ENCODE measurements at regions not wholly inside any gene's neighbourhood (a gene's known extent, or its start where the extent isn't known, plus 50 kb on each side); places are given as distances from the start of the nearest gene placed in this dataset.

DNA sequence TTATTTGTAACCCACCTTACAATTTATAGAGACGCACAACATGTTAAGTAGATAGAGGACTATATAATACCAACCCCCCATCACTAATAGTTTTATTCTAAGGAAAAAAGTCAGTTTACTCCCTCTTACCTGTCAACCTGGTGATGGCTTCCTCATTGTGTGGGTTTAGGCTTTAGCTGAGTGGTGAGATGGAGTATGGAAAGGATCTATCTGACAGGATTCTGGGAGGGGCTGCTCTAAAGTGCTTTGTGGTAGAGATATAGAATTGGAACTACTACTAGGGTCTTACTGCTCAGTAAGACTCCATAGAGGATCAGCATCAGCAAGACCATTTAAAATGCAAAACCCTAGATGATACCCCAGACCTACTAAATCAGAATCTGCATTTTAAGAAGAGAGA is 82.1 kb upstream of the IFNE start:
- DNase-seq (ENCODE audit: low spot score), result no peak

DNA sequence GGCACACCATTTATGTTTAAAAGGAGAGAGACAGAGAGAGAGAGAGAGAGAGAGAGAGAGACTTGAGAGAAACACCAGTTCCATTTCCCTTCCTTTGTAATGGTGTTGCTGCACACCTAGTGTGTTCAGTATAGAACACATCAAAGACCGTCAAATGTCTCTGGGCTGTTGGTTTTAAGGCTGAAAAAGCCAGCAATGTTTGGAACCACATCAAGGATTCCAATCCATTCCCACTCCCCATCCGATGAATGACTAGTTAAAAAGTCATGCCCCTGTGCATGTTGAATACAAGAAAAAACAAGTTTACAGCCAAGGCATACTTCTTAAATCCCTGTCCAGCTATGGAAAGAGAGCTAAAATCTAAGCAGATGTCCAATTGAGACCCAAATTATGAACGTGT is 83.0 kb upstream of the IFNE start:
- DNase-seq (ENCODE audit: low spot score), result no peak

DNA sequence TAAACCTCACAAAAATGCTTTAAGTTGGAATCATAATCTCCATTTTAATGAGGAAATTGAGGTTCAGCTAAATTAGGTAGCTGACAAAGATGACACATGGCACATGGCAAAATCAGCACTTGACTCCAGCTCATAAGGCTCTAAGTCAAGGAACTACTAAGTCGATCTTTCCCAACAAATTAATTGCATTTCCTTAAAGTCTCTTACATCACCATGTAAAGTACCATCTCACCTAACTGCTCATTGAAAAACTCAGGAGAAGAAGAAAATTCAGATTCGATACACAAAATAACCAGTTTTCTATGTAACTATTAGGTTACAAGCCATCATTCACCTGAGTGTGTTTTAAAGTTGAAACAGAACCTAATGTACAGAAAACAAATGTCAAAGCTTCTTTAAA is 85.8 kb upstream of the IFNE start:
- no peak for DNase-seq (ENCODE audit: low spot score)

DNA sequence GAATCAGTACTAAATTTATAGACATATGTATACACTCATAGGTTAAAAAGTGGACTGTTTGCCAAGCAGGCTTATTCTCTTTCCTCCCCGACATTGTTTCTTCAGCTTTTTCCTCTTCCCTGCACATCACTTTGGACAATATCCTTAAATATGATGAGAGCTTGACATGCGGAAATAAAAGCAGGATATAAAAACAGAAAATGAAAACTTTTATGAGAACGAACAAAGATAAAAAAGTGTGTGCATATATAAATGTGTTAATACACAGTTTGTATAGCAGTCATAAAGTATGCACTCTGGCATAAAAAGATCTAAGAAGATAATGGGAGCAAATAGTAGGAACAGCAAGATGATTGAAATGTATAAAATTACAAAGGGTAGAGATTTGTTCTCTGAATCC is 86.4 kb upstream of the IFNE start:
- DNase-seq (ENCODE audit: low spot score), result no peak

DNA sequence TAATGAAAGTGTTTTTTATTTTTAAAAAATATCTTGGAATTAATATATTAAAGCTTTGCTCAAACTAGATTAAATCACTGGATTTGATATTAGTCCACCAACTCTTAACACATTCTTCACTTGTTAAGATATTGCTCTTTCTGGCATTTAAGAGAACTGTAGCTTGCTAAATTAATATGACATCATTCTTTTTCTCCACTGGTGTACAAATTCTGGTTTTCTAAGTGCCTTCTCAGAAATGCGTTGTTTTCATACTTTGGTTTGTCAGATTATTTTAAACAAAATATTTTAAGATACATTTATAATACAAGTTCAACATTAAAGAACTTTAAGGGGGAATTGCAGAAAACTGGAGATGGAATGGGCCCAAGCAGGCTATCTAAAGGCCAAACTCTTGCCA is 87.6 kb upstream of the IFNE start:
- no peak for DNase-seq (ENCODE audit: low spot score)

DNA sequence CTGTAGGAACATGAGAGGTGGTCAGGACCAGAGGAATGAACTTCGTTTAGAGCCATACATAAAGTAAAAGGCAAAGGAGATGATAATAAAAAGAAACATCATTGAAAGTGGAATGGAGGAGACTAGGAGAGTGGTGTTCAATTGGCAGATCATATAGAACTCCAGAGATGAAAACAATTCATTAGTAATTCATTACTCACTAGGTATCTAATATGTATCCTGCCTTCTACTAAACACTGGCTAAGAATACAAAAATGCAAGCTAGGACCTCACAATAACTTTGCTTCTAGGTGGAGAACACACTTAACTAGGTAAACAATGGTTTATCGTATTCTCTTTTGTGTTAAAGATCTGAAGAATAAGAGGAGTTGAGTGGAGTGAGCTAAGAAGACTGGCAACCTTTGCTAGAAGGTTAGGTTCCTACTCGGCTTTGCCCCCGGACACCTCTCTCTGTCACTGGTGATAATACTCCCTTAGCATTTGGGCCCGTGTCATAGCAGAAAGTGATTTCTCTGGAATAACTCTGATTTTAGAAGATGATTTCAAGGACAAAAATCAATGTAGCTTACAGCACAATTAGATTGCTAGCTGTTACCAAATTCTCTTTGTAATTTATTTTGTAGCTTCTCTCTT is 88.6 kb upstream of the IFNE start:
- DNase-seq (ENCODE audit: low spot score), result no peak

DNA sequence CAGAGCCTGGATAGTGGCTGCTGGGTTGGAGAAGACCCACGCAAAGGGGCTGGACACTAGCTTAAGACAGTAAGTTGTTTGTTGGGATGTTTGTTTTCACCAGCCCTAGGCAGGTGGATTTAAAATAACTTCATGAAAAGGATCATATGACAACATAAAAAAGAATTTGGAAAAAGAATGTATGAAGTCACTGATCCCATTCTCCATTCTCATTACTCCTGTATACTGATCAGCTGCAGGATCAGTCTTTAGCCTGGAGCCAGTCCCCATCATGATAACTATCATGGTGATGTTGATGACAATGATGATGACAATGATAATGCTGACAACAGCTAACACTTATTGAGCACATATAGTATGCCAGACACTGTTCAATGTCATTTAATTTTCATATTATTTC is 92.1 kb upstream of the IFNE start:
- DNase-seq (ENCODE audit: low spot score), result no peak

DNA sequence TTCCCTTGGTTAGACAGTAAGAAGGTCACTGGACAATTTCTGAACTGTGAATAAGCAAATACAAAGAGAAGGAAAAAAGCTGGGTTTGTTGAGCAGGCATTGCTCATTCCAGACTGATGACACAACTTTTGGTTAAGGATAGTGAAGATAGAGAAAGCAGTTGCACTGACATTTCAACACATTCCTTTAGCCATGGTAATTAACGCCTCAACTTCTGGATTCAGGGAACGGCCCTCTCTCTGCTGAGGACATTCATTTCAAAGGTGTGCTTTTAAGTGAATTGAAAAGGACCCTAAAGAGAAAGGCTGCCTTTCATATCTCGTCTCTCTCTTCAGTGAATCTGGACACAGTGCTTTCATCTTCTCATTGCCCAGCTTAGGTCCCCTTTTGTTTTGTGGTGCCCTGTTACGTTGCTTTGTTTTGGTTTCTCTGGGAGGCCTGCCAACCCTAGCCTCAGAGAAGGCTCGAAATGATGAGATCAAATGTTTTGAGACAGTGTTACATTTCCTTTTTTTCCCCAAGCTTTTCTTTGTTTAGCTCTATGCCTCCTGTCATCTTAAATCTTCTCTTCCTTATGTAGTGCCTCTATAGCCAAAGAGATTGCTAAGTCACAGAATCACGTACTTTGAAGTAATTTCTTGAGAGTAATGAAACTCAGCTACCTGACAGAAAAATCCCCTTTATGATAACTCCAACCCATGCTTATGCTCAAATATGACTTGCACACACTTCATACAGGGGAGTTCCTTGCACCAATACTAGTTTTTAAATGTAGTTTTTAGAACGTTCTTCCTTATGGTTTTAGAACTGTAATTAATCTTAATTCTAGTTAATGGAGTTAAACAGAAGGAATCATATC is 94.4 kb upstream of the IFNE start:
- DNase-seq (ENCODE audit: low spot score), result no peak

DNA sequence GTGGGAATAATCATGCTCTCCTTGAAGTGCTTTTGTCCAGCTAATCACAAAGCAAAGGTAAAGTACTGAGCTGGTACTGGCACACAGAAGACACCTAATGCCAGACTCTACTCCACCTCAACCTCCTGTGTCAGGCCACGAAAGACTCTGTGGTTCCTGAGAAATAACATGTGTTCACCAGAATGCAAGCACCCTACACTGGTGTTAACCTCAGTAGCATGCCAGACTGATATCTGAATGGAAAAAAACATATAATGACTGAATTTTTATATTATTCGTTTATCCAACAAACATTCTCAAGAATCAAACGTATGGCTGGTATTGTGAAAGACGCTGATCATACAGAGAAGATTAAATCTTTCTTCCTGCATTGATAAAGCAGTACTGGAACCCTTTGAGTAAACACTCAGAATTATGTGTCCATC is 97.1 kb upstream of the IFNE start:
- no peak for DNase-seq (ENCODE audit: low spot score)

DNA sequence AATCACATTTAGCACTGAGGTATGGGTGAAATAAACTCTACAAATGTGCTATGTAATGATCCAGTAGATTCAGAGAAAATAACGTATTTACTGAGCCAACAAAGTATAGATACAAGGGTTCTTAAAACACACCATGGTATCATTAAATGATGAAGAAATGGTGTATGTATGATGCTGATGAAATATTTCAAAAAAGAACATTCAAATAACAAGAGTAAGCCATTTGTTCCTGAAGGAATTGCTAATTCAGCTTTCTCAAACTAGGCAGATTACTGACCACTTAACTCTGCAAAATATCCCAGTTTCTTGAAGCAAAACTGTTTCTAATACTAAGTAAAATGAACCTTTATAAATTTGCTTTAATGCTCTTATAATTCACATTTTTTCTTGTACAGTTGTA is 97.6 kb upstream of the IFNE start:
- no peak for DNase-seq (ENCODE audit: low spot score)

DNA sequence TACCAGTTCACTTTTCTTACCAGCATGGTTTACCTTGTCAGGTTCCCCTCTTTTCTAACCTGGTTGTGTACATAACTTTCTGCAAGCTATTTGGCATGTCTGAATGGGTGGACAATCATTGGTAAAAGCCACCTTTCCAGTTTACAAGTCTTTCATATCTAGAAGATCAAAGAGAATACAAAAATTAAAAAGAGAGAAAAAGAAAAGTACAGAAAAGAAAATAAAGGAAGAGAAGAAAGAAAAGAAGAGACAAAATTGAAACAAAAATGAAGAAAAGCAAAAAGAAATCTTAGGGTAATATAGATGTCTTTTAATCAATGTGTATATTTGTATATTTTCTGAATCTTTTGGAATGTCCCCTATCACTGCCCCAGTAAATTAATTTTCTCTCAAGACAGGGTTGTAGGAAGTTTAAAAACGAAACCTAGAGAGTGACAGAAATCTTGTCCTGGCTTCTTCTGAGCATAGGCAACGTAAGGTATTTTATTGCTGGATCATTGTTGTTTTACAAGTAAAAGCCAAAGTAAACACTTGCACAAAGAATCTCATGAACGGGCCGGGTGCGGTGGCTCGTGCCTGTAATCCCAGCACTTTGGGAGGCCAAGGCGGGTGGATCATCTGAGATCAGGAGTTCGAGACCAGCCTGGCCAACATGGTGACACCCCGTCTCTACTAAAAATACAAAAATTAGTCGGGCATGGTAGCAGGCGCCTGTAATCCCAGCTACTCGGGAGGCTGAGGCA is 98.7 kb upstream of the IFNE start:
- DNase-seq (ENCODE audit: low spot score), result no peak

DNA sequence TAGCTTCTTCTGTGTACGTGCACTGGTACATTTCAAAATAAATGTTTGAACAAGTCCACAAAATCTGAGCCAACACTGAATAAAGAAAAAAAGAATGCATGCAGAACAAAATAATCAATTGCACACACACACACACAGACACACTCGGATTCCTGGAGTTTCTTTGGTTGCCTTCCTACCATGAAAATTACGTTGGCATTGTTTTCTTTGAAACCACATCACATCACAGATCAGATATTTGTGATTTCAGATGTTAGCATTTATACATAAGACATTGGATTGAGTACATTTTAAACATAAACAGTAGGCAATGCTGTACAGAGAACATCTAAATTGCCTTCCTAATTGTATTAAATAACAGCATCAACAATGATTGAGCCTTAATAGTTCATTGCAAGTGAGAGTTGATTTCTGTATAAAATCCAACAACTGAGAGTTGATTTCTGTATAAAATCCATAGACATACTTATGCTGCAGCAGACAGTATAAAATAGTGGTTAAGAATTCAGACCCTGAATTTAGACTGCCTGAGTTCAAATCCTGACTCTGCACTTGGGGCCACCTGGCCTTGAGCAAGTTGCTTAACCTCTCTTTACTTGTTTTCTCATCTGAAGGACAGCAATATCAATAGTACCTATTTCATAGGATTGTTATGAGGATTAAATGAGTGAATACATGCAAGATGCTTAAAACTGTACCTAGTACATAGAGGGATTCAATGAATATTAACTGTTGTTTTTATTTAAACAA is 101.7 kb upstream of the IFNE start:
- DNase-seq (ENCODE audit: low spot score), result no peak

DNA sequence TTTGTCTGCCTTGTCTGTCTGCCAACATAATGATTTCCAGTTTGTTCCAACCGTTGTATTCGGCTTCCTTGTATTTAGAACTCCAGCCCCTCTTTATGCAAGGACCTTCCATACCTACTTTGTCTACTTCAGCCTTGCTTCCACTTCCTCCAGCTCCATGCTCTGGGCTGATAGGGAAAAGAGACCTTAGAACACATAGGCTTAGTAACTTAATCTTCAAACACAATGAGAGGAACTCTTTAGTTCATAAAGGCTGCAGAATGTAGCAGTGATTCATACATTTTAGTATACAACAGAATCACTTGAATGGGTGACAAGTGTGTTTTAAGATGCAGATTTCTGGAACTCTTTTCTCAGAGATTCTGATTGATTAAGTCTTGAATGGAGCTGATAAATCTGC is 102.8 kb upstream of the IFNE start:
- DNase-seq (ENCODE audit: low spot score), result no peak

DNA sequence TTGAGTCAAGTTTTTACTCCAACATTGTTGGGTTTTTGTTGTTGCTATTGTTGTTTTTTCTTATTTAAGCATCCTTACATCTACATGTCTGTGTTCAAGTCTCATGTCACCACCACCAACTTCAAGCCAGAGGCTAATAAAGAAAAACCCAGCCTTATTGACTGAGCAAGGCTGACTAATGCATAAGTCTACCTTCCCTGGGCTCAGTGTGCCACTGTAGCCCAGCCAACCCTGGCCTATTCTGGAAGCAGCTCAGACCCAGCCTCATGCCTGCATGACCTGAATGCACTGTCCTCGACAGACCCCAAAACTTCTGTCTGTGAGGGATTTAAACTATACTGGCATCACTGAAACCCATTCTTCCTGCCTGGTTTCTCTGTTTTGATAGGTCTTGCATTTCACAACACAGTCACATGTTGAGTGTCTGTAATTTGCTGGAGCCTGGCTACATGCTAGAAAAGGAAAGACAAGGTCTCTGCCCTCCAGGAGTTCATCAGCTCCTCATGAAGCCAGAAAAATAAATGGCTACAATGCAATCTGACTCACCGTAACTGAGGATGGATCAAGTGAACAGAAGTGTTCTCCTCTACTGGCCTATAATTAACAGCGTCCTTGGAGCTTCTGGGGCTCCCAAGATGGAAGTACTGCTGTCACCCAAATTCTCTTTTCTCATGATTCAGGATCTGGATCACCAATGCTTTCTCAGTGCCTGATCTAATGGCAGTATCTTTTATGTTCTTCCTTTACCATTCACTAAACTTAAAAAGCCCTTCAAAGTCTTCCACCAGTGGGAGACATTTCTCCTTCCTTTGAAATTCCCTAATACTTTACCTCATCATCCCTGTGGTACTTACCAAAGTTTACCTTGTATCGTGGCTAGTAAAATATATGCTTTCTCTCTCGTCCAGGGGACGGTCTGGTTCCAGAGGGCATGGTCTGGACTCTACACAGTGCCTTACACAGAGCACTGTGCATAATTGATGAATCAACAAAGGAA is 103.9 kb upstream of the IFNE start:
- DNase-seq (ENCODE audit: low spot score), result no peak

DNA sequence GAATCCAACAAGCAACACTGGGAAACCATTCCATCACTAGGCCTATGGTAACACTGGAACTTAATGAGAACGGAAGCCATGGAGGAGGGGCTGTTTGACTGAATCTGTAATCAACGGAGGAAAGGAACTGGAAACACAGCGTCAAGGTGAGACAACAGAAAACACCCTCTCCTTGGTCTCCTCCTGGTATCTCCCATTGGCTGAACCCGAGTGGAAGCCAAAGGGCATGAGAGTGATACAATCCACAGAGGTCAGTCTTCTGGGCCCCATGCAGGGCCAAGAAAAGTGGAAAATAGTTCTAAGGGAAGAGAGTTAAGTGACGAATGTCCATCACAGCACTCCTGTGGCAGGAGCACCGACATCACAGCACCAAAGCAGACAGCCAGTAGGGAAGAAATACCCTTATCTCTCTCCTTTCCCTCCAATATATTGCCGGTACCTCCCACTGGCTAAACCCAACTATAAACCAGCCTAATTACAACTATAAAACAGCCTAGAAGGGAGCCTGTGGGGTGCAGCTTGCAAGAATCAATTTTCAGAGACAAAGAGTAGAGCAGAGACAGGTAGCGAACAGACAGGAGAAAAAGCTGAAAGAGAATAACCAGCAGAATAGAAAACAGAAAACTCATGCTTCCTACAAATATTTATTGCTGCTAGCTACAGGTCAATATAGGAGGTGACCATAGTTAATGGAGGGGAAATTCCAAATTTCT is 107.4 kb upstream of the IFNE start:
- DNase-seq (ENCODE audit: low spot score), result no peak

DNA sequence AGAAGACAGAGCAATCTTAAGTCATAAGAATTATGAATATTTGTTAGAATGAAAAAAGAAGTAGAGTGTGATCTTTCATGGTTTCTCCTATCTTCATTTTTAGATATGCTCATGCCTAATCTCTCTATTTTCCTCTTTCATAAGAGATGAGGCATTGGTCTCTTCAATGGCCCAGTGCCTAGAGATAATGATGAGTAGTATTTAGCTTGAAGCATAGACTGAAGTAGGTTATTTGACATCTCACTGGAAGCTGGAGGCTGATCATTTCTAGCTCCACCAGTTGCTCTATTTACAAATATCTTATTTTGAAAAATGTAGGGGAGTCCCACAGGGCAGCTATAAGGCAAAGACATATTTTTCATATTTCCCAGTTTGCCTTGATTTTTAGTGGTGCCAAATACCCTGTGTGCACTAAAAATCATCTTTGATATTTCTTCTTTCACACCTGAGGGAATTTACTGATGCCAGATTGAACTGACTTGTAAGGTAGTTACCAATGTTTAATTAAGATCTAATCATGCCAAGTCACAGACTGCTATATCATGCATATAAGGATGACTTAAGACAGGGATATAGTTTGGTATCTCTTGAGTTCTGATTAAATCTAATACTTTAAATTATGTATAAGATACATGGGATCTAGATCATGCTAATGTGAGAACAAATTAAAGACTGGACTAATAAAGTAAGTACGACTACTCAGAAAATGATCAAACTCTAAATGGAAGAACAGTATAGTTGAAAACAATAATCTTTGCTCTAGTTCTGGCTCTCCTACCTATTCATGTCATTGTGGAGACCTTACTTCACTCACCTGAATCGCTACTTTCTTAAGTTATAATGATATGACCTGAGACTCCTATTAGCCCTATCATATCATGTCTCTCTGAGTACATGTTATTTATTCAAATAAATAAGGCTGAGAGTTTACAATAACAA is 108.2 kb upstream of the IFNE start:
- DNase-seq (ENCODE audit: low spot score), result no peak

DNA sequence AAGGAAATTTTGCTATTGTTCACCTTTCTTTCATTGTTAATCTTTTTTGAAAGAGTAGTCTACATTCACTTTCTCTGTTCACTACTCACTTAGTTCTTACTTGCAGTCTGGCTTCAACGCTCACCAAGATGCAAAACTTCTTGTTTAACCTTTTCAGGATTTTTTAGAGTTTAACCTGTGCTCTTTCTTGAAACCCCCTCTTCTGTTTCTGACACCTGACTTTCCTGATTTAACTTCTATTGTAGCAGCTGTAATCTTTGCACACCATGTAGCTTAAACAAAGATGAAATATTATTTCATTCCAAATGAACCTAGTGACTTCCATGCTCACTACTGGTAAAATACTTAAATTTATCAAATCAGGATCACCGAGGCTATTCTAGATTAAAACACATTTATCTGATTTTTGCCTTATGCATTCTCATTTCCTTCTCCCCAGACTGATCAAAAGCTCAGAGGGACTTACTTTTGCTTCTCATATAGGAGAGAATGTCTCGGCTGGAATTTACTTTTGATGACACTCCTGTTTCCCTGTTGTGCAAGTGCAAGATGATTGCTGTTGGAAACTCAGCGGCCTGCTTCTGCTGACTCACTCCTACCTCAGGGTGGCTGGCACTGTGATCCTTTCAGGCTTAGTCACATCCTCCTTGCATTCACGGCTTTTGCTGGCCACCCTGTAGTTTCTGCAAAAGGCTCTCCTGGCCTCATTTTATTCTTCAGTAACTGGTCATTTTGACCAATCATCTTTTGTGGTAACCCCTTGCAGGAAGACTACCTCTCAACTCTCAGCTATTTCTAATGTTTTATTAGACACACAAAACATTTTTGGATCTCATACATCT is 109.3 kb upstream of the IFNE start:
- DNase-seq (ENCODE audit: low spot score), result no peak

DNA sequence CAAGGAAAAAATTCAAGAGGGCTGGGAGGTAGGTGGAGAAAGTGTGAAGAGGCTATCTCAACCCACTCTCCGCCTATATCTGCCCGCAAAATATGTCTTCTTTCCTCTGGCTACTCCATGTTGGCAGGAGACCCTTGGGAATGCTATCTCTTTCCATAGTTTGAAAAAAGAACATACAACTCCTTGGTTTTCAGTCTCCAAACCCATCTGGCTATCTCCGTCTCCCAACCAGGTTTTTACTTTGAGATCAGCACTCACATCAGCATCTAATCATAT is 109.9 kb upstream of the IFNE start:
- DNase-seq (ENCODE audit: low spot score), result no peak

DNA sequence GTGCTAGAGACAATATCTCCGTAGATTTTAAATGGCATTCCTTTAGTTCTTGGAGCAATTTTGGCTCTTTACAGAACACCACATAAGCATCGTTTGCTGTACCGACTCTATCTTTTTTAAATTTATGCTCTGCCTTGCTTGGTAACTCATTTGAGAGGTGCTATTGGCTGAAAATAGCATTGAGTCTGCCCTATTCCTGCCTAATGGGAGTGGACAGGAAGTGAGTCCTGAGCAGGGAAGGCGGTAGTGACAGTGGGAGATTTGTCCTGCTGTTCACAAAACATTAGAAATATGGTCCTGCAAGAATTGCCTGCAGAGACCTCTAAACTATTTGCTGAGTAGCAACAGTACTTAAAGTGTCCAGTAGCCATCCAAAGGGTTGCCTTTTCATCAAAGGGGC is 115.2 kb upstream of the IFNE start:
- no peak for DNase-seq (ENCODE audit: low spot score)

Data from HuH-7 (cell line).